Fibroblast of lung (primary cell): ENCODE measurements at regions not wholly inside any gene's neighbourhood (a gene's known extent, or its start where the extent isn't known, plus 50 kb on each side); places are given as distances from the start of the nearest gene placed in this dataset.
A peak's percentile ranks its signal among the peaks of the same experiment; 100 is the strongest.

Source experiments
- DNase-seq, 2 donors: peaks; one replicate each; pipeline versions ENCODE4 v3.0.0 to v3.0.0-alpha.2; 2010; ENCODE audit warnings: low read depth in 2 of 2
- H2AFZ ChIP-seq: 2 replicates; pipeline ENCODE4 v1.5.1; 2012; ENCODE audit warnings: low read length, control low read depth, inconsistent platforms
- H3K27ac ChIP-seq: 2 replicates; pipeline ENCODE4 v1.5.1; 2011; ENCODE audit warnings: low read length, control low read depth; ENCODE audit not compliant: insufficient read depth
- H3K27me3 ChIP-seq: 2 replicates; pipeline ENCODE4 v1.5.1; 2011; ENCODE audit warnings: mild to moderate bottlenecking, low read length; ENCODE audit not compliant: control insufficient read depth, insufficient read depth
- H3K36me3 ChIP-seq: 2 replicates; pipeline ENCODE4 v1.5.1; 2011; ENCODE audit warnings: low read length; ENCODE audit not compliant: control insufficient read depth, insufficient read depth
- H3K4me1 ChIP-seq: 2 replicates; pipeline ENCODE4 v1.5.1; 2011; ENCODE audit warnings: low read length; ENCODE audit not compliant: control insufficient read depth, insufficient read depth; ENCODE audit errors: extremely low read depth
- H3K4me2 ChIP-seq: 2 replicates; pipeline ENCODE4 v1.5.1; 2011; ENCODE audit warnings: low read length, control low read depth; ENCODE audit not compliant: insufficient read depth; ENCODE audit errors: extremely low read depth
- H3K4me3 ChIP-seq, 4 experiments: fragments of 200-600 bp in 1 of 4; sonication (generic) in 1 of 4; replicated peaks in 1 of 4; 2 replicates each; pipeline ENCODE4 v1.5.1; 2011 to 2016; ENCODE audit warnings: low read length in 4 of 4, low read depth in 3 of 4, mild to moderate bottlenecking in 3 of 4, control low read depth in 2 of 4, inconsistent platforms in 1 of 4, mixed read lengths in 1 of 4; ENCODE audit not compliant: insufficient read depth in 1 of 4; ENCODE audit errors: control extremely low read depth in 1 of 4
- H3K79me2 ChIP-seq: 2 replicates; pipeline ENCODE4 v1.5.1; 2012; ENCODE audit warnings: mild to moderate bottlenecking, low read length, inconsistent platforms; ENCODE audit not compliant: control insufficient read depth, insufficient read depth
- H3K9ac ChIP-seq: 2 replicates; pipeline ENCODE4 v1.5.1; 2011; ENCODE audit warnings: mild to moderate bottlenecking, low read length, control low read depth; ENCODE audit not compliant: insufficient read depth
- H3K9me3 ChIP-seq: 2 replicates; pipeline ENCODE4 v1.5.1; 2012; ENCODE audit warnings: low read depth, low read length; ENCODE audit not compliant: control insufficient read depth, insufficient read depth
- H4K20me1 ChIP-seq: 2 replicates; pipeline ENCODE4 v1.5.1; 2011; ENCODE audit warnings: low read length; ENCODE audit not compliant: control insufficient read depth, insufficient read depth; ENCODE audit errors: extremely low read depth
- EZH2 ChIP-seq: IDR thresholded peaks from 2 replicates; pipeline ENCODE4 v1.5.1; 2012; ENCODE audit warnings: low read length, control low read depth, mild to moderate bottlenecking; ENCODE audit errors: missing control alignments
- TF ChIP-seq, protein P1 (sequence below), 2 donors: IDR thresholded peaks in 1 of 2; conservative IDR thresholded peaks in 1 of 2; 1 replicate in 1 of 2; 2 replicates in 1 of 2; pipeline ENCODE4 v1.5.1; 2011 to 2012; ENCODE audit warnings: low read length in 2 of 2, control low read depth in 1 of 2, inconsistent platforms in 1 of 2, low read depth in 1 of 2, mild to moderate bottlenecking in 1 of 2

DNA sequence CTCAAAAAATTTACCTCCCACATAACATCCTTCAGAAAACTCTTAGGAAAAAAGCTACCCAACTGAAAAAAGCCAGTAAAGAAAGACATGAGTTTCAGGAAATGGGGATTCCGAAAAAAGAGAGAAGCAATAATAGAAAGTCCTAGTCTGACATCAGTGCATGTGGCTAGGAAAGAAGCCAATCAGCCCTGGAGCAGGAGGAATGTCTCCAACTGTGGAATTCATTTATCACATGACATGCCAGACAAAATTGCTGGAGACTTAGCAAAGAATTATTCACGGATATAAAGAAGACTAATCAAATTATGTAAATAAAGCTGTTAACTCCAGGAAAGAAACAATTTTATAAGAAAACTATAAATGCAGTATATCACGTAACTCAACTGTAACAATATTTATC is 258.9 kb upstream of the RARB start:
- Histone ChIP-seq H3K79me2 (no peaks in the 10 kb centered on the region), H3K9ac (no peak overlapping the region), H4K20me1 (no peaks in the 10 kb centered on the region), H3K4me2 (no peak overlapping the region), H2AFZ (no peak overlapping the region), H3K27me3 (no peaks in the 10 kb centered on the region), H3K27ac (no peak overlapping the region), H3K4me3 (no peak overlapping the region), H3K9me3 (no peaks in the 10 kb centered on the region), H3K4me1 (no peaks in the 10 kb centered on the region), H3K36me3 (no peaks in the 10 kb centered on the region)
- peak in 1 of 2 donors; percentile 75 for DNase-seq
- TF ChIP-seq, protein P1, sequence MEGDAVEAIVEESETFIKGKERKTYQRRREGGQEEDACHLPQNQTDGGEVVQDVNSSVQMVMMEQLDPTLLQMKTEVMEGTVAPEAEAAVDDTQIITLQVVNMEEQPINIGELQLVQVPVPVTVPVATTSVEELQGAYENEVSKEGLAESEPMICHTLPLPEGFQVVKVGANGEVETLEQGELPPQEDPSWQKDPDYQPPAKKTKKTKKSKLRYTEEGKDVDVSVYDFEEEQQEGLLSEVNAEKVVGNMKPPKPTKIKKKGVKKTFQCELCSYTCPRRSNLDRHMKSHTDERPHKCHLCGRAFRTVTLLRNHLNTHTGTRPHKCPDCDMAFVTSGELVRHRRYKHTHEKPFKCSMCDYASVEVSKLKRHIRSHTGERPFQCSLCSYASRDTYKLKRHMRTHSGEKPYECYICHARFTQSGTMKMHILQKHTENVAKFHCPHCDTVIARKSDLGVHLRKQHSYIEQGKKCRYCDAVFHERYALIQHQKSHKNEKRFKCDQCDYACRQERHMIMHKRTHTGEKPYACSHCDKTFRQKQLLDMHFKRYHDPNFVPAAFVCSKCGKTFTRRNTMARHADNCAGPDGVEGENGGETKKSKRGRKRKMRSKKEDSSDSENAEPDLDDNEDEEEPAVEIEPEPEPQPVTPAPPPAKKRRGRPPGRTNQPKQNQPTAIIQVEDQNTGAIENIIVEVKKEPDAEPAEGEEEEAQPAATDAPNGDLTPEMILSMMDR (conservative IDR thresholded peaks at IDR 0.05 in 1 of 2, IDR thresholded peaks at IDR 0.05 in 1 of 2; ENCODE audit: low read depth in 1 of 2, low read length in 2 of 2): no peak
- TF ChIP-seq EZH2: no peak

GRCh38 chr3:25170021-25170420 is 258.0 kb upstream of the RARB start:
- Histone ChIP-seq H3K4me3 (no peak overlapping the region), H3K9ac (no peak overlapping the region), H3K27me3 (no peaks in the 10 kb centered on the region), H3K79me2 (no peaks in the 10 kb centered on the region), H3K9me3 (no peaks in the 10 kb centered on the region), H2AFZ (no peak overlapping the region), H3K27ac (no peak overlapping the region), H3K36me3 (no peaks in the 10 kb centered on the region), H3K4me1 (no peaks in the 10 kb centered on the region), H3K4me2 (no peak overlapping the region), H4K20me1 (no peaks in the 10 kb centered on the region)
- no peak for TF ChIP-seq EZH2
- DNase-seq: peak in 1 of 2 donors; percentile 42

- H4K20me1 ChIP-seq: no peaks in the 10 kb centered on the region
- no peak overlapping the region for H2AFZ ChIP-seq
- no peaks in the 10 kb centered on the region for H3K36me3 ChIP-seq
- TF ChIP-seq EZH2: no peak
- TF ChIP-seq, protein P1 (conservative IDR thresholded peaks at IDR 0.05 in 1 of 2, IDR thresholded peaks at IDR 0.05 in 1 of 2; ENCODE audit: low read depth in 1 of 2, low read length in 2 of 2): no peak
- no peaks in the 10 kb centered on the region for H3K27me3 ChIP-seq
- H3K4me1 ChIP-seq: no peaks in the 10 kb centered on the region
- no peak overlapping the region for H3K4me3 ChIP-seq
- H3K27ac ChIP-seq: no peak overlapping the region
- H3K79me2 ChIP-seq: no peaks in the 10 kb centered on the region
- no peak overlapping the region for H3K9ac ChIP-seq
- no peak for DNase-seq
- H3K9me3 ChIP-seq: no peaks in the 10 kb centered on the region
- H3K4me2 ChIP-seq: no peak overlapping the region
These were observed 256.8 kb upstream of the RARB start for GRCh38 chr3:25171118-25171807.
